HG02759 (cell line): ENCODE measurements at regions not wholly inside any gene's neighbourhood (a gene's known extent, or its start where the extent isn't known, plus 50 kb on each side); places are given as distances from the start of the nearest gene placed in this dataset.
A peak's percentile ranks its signal among the peaks of the same experiment; 100 is the strongest.

ENCODE experiments used
- ATAC-seq: cut with Tn5 transposase; IDR thresholded peaks from one replicate; pipeline ENCODE4 v1.9.1; 2021; ENCODE audit warnings: mild to moderate bottlenecking, moderate library complexity; ENCODE audit not compliant: unreplicated experiment

DNA sequence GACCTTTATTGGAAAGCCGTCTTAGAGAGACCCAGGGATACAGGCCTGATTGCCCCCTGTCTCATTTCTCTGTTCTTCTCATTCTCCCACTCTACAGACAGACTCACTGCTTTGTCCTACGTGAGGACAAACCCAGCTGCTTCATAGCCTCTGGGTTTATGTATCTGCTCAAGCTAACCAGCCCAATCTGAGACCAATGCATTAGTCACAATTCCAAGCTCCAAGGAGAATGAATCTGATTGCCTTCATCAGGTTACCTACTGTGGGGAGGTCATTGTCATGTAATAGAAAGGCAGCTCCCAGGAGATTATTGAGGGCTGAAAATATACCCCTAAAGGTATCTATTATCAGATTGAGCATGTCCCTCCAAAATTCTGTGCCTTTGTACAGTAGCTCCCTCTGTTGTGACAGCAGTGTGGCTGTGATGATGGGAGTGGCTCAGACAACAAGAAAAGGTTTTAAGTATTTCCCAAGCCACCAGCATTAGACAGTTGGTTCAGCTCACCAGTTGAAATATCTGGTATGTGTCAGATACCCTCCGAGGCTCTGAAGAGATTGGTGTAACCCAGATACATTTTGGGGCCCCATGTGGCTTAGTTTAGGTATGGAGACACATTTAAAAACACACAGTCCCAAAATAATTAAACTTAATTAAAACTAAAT is 123.1 kb upstream of the EEPD1 start:
- ATAC-seq, result no peak

DNA sequence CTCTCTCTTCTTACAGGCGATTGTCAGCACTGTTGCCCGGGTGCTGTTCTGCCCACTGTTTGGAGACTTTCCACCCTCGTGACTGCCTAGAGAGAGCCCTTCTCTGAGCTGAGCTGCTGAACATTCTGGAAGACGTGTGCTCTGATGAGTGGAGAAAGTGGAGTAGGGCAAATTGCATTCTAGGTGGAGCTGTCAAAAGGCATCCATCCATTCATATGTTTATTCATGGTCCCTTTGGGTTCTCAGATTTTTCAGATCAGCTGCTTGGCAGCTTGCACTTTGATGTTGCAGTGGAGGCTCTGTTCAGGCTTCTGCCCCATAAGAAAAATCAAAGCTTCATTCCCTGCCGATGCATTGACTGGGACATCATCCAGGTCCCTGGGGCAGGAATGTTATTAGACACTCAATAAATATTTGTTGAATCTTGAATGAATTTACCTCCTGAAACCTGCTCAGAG is 120.7 kb upstream of the EEPD1 start:
- ATAC-seq, result no peak

DNA sequence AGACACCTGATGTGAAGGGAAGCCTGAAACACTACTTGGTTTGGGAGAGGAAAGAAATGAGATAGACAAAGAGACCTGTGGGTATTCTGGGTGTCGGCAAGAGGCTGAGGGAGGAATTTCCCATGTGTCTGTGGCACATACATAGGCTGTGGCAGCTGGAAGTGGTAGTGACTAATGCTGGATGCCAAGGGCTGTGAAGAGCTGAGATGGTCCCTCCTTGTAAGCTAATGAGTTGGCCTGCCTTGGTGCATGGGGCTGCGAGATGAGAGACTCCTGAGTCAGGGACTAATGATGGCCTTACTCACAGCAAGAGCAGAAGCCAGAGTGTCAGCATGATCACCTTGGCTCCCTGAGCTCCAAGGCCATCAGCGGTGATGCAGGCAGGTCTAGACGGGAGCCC is 119.0 kb upstream of the EEPD1 start:
- ATAC-seq, result no peak

DNA sequence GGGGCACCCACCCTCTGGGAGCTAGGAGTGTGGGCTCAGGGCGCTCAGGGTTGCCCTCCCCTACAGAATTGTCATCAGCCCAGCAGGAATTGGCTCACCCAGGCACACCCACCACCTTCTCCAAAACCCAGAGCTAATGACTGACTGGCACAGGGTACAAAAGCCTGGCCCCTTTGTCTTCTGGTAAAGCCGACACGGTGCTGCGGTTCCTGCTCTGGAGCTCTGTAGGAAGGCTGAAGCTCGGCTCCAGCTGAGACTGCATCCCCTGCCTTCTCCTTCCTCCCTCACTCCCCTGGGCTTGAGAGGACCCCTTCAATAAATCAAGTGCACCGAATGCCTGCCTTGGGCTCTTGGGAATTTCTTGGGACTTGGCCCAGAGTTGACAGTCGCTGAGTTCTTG is 117.9 kb upstream of the EEPD1 start:
- ATAC-seq, result no peak

DNA sequence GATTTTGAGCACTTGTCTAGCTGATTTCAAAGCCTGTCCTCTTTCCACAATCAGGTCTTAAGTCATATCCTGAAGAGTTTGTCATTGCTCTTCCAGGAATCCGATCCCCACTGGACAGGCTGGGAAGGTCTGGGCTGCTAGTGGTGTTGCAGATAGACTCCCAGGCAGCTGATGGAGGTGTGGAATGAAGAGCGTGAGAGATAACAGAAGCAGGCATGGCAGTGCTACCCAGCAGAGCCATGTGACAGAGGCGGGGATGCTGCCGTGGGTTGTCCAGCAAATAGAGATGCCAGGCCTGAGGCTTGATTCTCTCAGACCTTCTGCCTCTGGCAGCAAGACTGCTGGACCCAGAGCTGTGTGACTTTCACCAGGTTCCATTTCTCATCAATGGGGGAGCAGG is 116.5 kb upstream of the EEPD1 start:
- no peak for ATAC-seq

DNA sequence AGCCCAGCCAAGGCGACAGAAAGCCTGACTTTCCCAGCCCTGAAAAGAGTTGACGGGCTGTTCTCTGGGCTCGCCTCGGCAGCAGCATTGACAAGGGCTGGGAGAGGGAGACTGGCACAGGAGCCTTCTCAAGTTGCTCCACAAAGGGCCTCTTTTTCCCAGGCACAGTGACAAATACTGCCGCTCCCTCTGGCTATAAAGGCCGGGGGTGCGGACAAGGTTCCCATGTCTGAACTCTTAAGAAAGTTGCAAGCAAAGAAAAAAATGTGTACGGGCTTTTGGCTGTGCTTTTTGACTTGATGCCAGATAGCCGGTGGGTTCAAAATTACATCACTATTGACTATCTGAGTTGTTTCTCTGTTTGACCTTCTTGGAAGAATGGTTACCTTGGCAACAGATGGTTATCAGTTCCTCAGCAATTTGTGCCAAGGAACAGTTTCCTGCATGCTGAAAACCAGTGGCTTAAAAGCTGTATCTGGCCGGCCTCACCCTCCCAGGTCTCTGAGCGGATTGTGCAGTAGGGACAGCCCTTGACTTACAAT is 115.9 kb upstream of the EEPD1 start:
- no peak for ATAC-seq

DNA sequence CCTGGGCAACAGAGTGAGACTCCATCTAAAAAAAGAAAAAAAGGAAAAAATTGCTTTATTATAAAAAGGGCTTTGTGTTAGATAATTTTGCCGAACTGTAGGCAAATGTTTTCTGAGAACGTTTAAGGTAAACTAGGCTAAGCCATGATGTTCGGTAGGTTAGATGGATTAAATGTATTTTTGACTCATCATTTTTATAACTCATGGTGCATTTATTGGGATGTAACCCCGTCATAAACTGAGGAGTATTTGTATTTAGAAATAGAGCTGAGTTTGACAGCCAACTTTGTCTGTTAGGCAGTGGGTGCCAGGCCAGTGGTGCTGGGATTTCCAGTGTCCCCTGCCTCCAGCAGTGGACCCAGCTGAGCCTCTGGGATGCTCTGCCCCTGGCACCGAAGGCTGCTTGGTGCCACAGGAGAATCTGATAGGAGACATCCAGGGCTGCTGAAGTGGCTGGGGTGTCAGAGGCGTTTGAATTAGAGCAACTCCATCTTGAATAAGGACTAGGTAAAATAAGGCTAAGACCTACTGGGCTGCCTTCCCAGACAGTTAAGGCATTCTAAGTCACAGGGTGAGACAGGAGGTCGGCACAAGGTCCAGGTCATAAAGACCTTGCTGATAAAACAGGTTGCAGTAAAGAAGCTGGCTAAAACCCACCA is 114.9 kb upstream of the EEPD1 start:
- ATAC-seq, result no peak

DNA sequence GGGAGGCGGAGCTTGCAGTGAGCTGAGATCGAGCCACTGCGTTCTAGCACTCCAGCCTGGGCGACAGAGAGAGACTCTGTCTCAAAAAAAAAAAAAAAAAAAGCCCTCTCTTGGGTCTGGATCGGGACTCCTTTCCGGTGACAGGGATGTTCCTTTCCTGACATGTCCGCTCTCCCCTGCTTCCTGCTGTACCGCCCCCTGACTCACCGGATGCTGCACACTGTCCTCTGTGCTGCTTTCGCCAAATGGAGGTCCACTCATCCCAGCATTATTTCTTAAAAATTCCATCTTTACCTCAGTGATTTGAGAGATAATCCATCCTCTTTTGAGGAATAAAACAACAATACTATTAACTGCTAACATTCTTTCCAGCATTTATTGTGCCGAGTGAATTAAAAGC is 113.8 kb upstream of the EEPD1 start:
- ATAC-seq, result no peak

DNA sequence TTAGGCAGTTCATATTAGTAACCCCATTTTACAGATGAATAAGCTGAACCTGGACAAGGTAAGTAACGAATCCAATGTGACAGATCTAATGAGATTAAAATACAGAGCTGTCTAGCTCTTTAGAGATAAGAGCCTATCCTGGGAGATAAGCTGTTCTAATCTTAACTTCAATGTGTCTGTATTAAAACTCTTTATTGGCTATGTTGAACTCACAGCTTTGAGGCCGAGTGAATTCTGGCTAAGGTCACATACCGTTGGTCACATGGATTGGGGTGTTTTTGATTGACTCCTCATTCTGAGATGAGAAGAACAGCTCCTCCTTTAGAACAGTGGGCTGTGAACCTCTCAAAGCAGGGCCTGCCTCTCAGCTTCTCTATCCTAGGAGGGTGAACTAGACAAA is 113.4 kb upstream of the EEPD1 start:
- ATAC-seq, result no peak

DNA sequence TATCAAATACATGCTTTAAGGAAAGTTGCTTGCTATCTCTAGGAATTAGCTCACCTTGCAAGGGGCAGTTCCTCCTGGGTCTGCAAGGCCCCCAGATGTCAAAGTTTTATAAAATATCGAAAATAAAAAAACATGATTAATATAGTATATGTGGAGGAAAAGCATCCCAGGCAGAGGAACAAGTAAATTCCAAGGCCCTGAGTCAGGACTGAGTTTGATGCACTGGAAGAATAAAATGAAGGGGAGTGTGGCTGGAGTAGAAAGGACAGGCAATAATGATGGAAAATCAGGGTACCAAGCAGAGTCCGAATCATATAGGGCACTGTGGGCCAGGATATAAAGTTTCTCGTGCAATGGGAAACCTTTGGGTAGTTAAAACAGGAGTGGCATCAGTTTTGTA is 112.4 kb upstream of the EEPD1 start:
- ATAC-seq, result no peak

DNA sequence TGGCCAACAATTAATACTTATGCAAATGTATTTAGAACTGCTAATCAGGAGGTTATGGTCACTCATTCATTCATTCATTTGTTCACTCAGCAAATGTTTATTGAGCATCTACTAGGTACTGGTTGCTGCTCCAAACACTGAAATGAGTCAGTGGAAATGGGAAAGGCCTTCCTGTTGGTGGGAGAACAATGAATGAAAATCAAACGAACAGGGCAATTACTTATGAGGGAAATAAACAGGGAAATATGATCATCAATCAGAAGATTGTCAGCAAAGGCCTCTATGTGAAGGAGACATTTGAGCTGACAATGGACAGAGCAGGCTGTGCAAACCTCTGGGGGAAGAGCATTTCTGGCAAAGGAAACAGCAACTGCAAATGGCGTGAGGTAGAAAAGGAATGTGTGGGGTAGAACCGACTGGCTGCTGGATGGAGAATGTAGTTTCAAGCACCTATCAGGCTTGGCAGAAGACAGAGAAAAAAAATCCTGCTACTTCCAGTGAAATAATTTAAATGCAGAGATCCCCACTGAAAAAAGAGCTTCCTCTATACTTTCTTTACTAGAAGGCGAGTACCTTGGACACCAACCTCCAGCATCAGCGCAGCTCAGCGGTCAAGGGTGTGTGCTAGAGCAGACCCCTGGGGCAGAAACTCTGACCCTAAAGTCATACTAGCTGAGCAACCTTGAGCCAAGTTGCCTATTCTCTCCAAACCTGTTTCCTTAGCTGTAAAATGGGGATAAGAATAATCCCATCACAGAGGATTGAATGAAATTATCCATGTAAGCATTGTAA is 108.8 kb upstream of the EEPD1 start:
- no peak for ATAC-seq

DNA sequence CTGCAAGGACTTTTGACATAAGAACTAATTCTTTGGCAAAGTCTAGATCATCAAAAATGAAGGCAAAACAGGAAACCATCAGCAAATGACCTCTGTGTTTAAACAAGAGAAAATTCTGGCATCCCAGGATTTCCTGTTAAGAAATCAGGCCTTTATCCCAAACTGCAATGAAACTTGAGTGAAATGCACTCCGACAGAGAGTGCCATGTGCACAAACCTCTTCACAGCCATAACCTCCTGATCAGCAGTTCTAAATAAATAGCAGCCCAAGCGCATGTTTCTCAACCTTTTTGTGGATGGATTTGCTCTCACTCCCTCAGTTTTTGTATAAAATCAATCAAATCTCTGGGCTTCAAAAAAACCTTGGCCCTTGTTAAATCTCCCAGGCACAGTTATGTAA is 107.7 kb upstream of the EEPD1 start:
- ATAC-seq, result no peak

DNA sequence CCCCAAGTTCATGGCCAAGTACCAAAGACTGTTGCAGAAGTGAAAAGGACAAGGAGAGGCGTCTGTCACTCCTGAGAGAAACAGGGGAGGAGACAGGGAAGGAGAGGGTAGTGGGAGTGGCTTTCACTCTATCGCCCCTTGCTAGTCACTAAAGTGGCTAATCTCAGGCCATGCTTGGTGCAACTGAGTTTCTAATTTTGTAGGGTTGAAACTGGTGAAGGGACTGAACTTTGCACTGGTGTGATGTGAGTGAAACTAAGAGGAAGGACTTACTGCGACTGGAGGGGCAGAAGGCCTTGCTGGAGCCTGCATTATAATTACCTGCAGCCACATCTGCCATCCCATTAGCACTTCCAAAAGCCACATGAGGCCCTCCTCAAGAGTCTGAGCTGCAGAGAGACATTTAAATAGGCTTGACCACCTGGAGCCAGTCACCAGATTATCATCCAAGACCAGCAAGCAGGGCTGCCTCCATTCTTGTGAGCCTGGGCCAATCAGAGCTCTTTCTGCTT is 107.2 kb upstream of the EEPD1 start:
- ATAC-seq, result no peak

DNA sequence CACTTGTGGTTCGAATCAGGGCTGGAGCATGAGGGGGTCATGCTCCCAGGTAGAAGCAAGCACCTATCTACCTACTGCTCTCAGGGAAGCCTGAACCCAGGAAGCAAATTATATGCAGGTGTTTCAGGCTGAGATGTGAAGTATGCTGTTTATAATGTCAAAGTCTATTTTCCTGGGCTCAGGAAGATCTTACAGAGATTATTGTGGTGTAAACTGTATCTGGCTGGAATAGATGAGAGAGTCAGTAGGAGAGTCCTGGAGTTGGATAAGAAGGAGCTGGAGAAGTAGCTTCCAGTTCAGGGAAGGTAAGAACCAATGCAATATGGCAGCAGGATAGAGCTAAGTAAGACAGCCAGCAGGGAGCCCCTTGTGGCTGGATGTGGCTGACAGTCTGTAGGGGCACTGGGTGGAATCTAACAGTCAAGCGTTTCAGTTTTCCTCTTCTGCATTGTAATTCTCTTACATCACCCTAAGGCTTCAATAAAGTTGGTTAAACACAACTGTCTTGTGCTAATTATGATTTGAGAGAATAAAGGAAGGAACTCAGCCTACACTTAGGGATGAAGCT is 105.9 kb upstream of the EEPD1 start:
- ATAC-seq, result no peak

DNA sequence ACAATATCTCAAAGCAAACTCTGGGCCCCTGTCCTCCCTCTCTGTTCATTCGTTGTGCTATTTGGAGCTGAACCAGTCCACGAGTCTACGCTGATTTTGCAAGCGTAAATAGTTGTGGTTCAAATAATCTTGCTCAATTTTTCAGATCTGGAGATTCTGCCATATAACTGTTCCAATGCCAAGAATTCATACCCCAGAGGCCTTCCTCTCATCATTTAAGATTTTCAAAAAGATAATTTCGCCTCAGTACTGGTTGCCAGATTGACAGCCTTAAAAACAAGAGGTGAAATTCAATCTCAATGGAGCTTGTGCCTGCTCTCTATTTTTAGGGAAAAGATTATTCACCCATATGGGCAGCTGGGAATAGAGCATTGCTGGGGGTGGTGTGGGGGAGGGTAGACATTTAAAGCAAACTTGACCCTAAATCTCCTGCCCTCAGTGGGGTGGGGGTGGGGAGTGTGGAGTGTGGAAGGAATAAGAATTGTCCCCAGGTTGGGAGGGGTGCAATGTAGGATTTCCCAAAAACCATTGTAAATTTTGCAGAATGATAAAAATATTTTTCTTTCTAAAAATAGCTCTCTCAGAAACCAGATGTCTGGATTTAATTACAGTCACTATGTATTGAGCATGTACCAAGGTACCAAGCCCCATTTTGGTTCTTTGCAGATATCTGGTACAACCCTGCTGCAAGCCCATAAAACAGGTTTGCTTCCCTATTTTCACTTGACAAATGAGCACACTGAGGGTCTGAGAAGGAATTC is 104.7 kb upstream of the EEPD1 start:
- no peak for ATAC-seq

DNA sequence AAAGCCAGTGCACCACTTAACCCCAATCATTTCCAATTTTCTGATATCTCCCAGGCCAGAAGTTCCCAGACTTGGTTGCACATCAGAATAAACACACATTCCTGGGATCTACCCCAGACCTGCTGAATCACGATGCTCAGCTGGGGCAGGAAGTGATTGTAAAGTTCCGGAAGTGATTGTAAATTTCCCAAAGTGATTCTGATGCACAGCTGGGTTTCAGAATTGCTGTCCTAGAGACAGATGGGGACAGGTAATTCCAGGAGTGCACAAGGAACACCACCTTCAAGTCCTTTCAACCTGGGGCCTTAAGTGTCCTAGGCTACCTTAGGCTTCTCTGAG is 104.2 kb upstream of the EEPD1 start:
- ATAC-seq, result no peak

DNA sequence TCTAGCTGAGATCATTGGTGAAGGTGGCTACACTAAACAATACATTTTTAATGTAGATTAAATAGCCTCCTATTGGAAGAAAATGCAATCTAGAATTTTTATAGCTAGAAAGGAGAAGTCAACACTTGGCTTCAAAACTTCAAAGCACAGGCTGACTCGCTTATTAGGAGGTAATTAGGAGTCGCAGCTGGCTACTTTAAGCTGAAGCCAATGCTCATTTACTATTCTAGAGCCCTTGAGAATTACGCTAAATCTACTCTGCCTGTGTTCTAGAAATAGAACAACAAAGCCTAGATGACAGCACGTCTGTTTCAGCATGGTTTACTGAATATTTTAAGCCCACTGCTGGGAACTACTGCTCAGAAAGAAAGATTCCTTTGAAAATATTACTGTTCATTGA is 101.6 kb upstream of the EEPD1 start:
- ATAC-seq, result no peak

DNA sequence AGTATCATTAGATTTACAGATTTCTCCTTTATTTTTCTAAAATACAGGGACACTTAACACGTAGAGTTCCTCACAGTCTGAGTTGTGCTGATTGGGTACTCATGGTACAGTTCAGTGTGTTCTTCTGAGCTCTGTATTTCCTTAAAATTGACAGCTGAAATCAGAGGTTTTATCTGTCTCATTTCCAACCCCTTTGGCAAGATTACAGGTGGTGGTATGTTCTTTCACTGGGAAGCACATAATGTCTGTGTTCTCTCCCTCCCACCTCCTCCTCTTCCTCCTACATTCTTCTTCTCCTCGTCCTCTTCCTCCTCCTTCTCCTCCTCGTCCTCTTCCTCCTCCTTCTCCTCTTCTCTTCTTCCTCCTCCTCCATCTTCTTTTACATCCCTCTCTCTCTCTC is 99.5 kb upstream of the EEPD1 start:
- ATAC-seq, result no peak

DNA sequence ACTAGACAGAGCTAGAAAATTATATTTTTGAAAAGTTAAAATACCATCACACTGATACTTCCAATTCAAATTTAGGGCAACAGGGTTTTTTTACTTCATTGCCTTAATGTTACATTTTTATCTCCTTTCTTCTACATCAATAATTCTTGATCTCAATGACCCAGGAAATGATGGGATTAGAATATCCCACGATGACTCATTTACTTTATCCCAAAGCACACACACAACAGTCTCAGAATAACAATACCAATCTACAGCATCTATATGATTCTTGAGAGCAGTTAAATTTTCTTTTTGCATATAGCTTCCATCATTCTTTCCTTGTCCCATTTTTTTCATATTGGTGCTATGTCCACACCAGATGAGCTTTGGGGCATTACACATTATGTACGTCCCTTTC is 98.4 kb upstream of the EEPD1 start:
- no peak for ATAC-seq

DNA sequence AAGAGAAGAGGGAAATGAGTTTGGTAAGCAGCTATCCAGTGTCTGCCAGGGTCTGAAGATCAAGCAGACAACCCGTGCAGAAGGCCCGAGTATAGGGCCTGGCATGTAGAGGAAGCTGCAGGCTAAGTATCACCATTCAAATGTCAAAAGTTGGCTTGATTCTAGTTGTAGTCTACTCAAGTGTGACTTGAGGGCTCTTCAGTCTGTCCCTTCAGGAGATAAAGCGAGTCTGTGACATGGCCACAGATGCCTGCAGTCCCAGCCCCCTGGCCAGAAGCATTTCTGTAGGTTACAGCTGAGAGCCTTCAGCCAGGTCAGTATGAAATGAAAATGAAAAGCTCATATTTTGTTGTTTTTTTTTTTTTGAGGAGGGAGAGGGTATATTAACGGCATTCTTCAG is 97.8 kb upstream of the EEPD1 start:
- no peak for ATAC-seq

DNA sequence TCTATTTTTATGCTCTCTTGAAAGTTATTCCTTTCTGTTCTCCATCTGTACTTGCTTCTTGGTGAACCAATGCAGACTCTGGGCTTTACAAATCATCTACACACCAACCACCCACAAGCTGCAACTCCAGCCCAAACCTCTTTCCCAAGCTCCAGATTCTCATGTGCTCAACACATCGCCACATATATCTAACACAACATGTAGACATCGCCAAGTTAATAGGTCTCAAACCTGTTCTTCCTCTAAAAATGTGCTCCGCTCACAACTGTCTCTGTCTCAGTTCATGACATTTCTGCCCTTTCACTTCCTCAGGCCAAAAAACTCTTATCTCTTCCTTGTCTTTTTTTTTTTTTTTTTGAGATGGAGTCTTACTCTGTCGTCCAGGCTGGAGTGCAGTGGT is 95.7 kb upstream of the EEPD1 start:
- ATAC-seq, result peak; percentile 59
